DMS 273 treated with DMSO at 0.1 percent for 48 hours (cell line): ENCODE measurements at regions not wholly inside any gene's neighbourhood (a gene's known extent, or its start where the extent isn't known, plus 50 kb on each side); places are given as distances from the start of the nearest gene placed in this dataset.

Experiments used
- DNase-seq: peaks from one replicate; lab custom pipeline; 2025; lab: John Stamatoyannopoulos, UW

DNA sequence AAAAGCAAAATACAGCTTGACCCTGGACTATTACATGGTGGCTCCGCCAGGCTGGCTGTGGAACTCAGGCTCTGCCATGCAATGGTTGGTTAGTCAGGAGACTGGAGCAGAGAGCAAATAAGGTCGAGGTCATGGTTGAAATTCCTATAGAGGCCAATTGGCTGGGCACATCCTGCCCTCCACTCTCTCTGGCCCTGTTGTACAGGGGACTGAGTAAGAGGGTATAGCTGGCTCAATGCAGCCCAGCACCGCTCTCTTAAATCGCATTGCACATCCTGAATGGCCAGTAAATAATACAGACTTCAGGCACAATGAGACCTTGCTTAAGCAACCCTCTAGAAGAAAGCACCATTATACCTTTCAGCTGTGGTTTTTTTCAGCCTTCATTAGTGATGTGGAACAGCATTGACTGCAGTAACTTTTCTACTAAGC, 59.3 kb upstream of the PPP2R5A start:
- no peak for DNase-seq

GRCh38 chr1:212226467-212226866, 58.7 kb upstream of the PPP2R5A start:
- DNase-seq: no peak

GRCh38 chr1:212228076-212228475, 57.1 kb upstream of the PPP2R5A start:
- DNase-seq: no peak

GRCh38 chr1:212228591-212229119, 56.6 kb upstream of the PPP2R5A start:
- no peak for DNase-seq

GRCh38 chr1:212229654-212230053, 55.6 kb upstream of the PPP2R5A start:
- no peak for DNase-seq

- DNase-seq: no peak
Observed at GRCh38 chr1:212230329-212230728, 54.9 kb upstream of the PPP2R5A start.

GRCh38 chr1:212231372-212231771, 53.8 kb upstream of the PPP2R5A start:
- DNase-seq: no peak

DNA sequence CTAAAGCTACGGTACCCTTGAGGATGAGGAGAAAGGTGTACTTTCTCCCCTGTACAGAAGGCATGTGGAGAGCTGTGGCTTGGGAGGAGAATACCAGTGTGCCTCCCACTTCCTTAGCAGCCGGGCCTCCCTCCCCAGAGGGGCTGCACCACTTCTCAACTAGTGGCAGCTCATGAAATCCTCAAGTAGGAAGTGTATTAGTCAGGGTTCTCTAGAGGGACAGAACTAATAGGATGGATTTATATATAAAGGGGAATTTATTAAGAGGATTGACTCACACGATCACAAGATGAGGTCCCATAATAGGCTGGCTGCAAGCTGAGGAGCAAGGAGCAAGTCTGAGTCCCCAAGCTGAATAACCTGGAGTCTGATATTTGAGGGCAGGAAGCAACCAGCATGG, 53.1 kb upstream of the PPP2R5A start:
- DNase-seq: no peak

- DNase-seq: no peak
Observed at GRCh38 chr1:212233321-212233720, 51.9 kb upstream of the PPP2R5A start.

DNA sequence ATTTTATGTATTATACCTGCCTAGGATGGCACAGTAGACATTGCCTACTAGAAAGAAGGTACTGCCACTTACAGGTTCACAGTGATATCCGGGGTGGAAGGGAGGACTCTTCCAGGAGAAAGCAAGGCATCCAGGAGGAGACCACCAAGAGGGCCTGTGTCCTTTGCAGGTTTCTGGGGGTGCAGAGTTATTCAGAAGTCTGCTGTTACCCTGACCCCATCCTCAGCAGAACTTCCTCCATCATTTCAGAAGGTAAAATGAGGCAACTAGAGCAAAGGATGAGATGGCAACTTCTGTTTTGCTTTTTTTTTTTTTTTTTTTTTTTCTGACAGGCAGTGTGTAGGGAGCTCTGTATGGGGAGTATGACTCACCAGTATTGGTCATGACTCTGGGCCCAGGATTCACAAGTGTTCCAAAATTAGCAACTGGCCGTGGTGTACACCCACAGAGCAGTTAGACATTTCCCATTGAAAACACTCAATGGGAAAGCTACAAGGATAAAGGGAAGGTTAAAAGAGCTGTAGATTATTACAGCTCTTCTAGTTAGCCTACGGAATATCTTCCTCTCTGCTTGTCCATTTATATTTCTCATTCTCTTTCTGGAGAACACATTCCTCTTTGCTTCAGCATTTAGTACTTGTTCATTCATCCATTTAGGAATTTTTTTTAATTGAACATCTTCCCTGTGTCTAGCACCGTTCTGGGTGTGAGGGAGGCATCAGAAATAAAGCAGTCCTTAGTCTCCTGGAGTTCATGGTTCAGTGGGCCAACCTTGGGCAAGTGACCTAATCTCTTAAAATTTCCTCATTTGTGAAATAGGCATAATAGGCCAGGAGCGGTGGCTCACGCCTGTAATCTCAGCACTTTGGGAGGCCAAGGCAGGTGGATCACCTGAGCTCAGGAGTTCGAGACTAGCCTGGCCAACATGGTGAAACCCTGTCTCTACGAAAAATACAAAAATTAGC, 50.5 kb upstream of the PPP2R5A start:
- no peak for DNase-seq
